HG02885 (cell line): ENCODE measurements at regions not wholly inside any gene's neighbourhood (a gene's known extent, or its start where the extent isn't known, plus 50 kb on each side); places are given as distances from the start of the nearest gene placed in this dataset.
"Not testable (repeated sequence)": the region's sequence is repeated elsewhere in the genome, so short reads cannot be mapped to it uniquely, and the experiment has no call there.

Experiments
- ATAC-seq: cut with Tn5 transposase; IDR thresholded peaks from one replicate; pipeline ENCODE4 v1.9.1; 2021; ENCODE audit warnings: mild to moderate bottlenecking; ENCODE audit not compliant: unreplicated experiment, poor library complexity

GRCh38 chr4:174012886-174013259, 270.6 kb downstream of the FBXO8 start:
- ATAC-seq, result no peak

- no peak for ATAC-seq
Measured at GRCh38 chr4:174012135-174012885, 271.2 kb downstream of the FBXO8 start.

GRCh38 chr4:174010547-174010946, 272.9 kb downstream of the FBXO8 start:
- ATAC-seq, result no peak

- ATAC-seq, result no peak
Measured at GRCh38 chr4:174009686-174010451, 273.6 kb downstream of the FBXO8 start.

GRCh38 chr4:174005422-174005821, 278.0 kb downstream of the FBXO8 start:
- no peak for ATAC-seq

- ATAC-seq, result no peak
Measured at GRCh38 chr4:173998471-173999144, 284.9 kb downstream of the FBXO8 start.

- not testable (repeated sequence) for ATAC-seq
Measured at GRCh38 chr4:173995779-173996178, 287.7 kb downstream of the FBXO8 start.

- ATAC-seq, result no peak
Measured at GRCh38 chr4:173991814-173992213, 291.7 kb downstream of the FBXO8 start.

- no peak for ATAC-seq
Measured at GRCh38 chr4:173991316-173991715, 292.2 kb downstream of the FBXO8 start.

GRCh38 chr4:173990869-173991210, 292.6 kb downstream of the FBXO8 start:
- no peak for ATAC-seq

GRCh38 chr4:173990126-173990868, 293.2 kb downstream of the FBXO8 start:
- peak; percentile 45 for ATAC-seq

GRCh38 chr4:173963523-173963922, 319.9 kb downstream of the FBXO8 start:
- not testable (repeated sequence) for ATAC-seq

GRCh38 chr4:173960398-173960797, 323.1 kb downstream of the FBXO8 start:
- ATAC-seq, result no peak

GRCh38 chr4:173958445-173958844, 325.0 kb downstream of the FBXO8 start:
- no peak for ATAC-seq

- ATAC-seq, result no peak
Measured at GRCh38 chr4:173943547-173943946, 339.9 kb downstream of the FBXO8 start.

GRCh38 chr4:173940146-173940545, 343.3 kb downstream of the FBXO8 start:
- no peak for ATAC-seq

GRCh38 chr4:173937631-173938270, 345.7 kb downstream of the FBXO8 start:
- ATAC-seq, result no peak

- ATAC-seq, result no peak
Measured at GRCh38 chr4:173936861-173937260, 346.6 kb downstream of the FBXO8 start.

GRCh38 chr4:173935622-173936405, 347.7 kb downstream of the FBXO8 start:
- no peak for ATAC-seq
